ENCODE measurements at regions not wholly inside any gene's neighbourhood (a gene's known extent, or its start where the extent isn't known, plus 50 kb on each side); places are given as distances from the start of the nearest gene placed in this dataset.

- Mint-ChIP-seq H3K4me3 (ENCODE audit: unreplicated experiment) (no peak overlapping the region), H3K4me1 (ENCODE audit: unreplicated experiment) (peaks cover 4% of the 10 kb centered on the region), H3K27me3 (ENCODE audit: unreplicated experiment) (no peaks in the 10 kb centered on the region), H3K9me3 (ENCODE audit: unreplicated experiment) (no peaks in the 10 kb centered on the region), H3K36me3 (ENCODE audit: low read depth, unreplicated experiment) (no peaks in the 10 kb centered on the region), H3K27ac (ENCODE audit: unreplicated experiment) (no peak overlapping the region)
- TF ChIP-seq CTCF (IDR thresholded peaks at IDR 0.05; ENCODE audit: unreplicated experiment) = no peak
- no peak for DNase-seq (ENCODE audit: low spot score)
These were observed 148.0 kb downstream of the ANKRD7 start for GRCh38 chr7:118372530-118372929.

- Mint-ChIP-seq H3K27me3 (ENCODE audit: unreplicated experiment) (peaks cover 2% of the 10 kb centered on the region), H3K4me3 (ENCODE audit: unreplicated experiment) (no peak overlapping the region), H3K9me3 (ENCODE audit: unreplicated experiment) (no peaks in the 10 kb centered on the region), H3K36me3 (ENCODE audit: low read depth, unreplicated experiment) (no peaks in the 10 kb centered on the region), H3K27ac (ENCODE audit: unreplicated experiment) (no peak overlapping the region), H3K4me1 (ENCODE audit: unreplicated experiment) (no peaks in the 10 kb centered on the region)
- no peak for TF ChIP-seq CTCF (IDR thresholded peaks at IDR 0.05; ENCODE audit: unreplicated experiment)
- DNase-seq (ENCODE audit: low spot score) = no peak
These were observed 165.1 kb downstream of the ANKRD7 start for GRCh38 chr7:118389629-118390028.

GRCh38 chr7:118404211-118404610 lies 179.7 kb downstream of the ANKRD7 start:
- TF ChIP-seq CTCF (IDR thresholded peaks at IDR 0.05; ENCODE audit: unreplicated experiment) = no peak
- H3K27me3 Mint-ChIP-seq (ENCODE audit: unreplicated experiment) = no peaks in the 10 kb centered on the region
- no peak for DNase-seq (ENCODE audit: low spot score)
- no peak overlapping the region for H3K4me3 Mint-ChIP-seq (ENCODE audit: unreplicated experiment)
- H3K9me3 Mint-ChIP-seq (ENCODE audit: unreplicated experiment) = no peaks in the 10 kb centered on the region
- no peaks in the 10 kb centered on the region for H3K4me1 Mint-ChIP-seq (ENCODE audit: unreplicated experiment)
- no peak overlapping the region for H3K27ac Mint-ChIP-seq (ENCODE audit: unreplicated experiment)
- H3K36me3 Mint-ChIP-seq (ENCODE audit: low read depth, unreplicated experiment) = no peaks in the 10 kb centered on the region

GRCh38 chr7:118418433-118418832 lies 193.9 kb downstream of the ANKRD7 start:
- Mint-ChIP-seq H3K4me1 (ENCODE audit: unreplicated experiment) (no peaks in the 10 kb centered on the region), H3K9me3 (ENCODE audit: unreplicated experiment) (no peaks in the 10 kb centered on the region), H3K4me3 (ENCODE audit: unreplicated experiment) (no peak overlapping the region), H3K27me3 (ENCODE audit: unreplicated experiment) (no peaks in the 10 kb centered on the region), H3K27ac (ENCODE audit: unreplicated experiment) (no peak overlapping the region), H3K36me3 (ENCODE audit: low read depth, unreplicated experiment) (no peaks in the 10 kb centered on the region)
- no peak for DNase-seq (ENCODE audit: low spot score)
- no peak for TF ChIP-seq CTCF (IDR thresholded peaks at IDR 0.05; ENCODE audit: unreplicated experiment)

GRCh38 chr7:118420888-118421287 lies 196.4 kb downstream of the ANKRD7 start:
- no peaks in the 10 kb centered on the region for H3K36me3 Mint-ChIP-seq (ENCODE audit: low read depth, unreplicated experiment)
- no peaks in the 10 kb centered on the region for H3K27me3 Mint-ChIP-seq (ENCODE audit: unreplicated experiment)
- H3K27ac Mint-ChIP-seq (ENCODE audit: unreplicated experiment) = no peak overlapping the region
- no peak for TF ChIP-seq CTCF (IDR thresholded peaks at IDR 0.05; ENCODE audit: unreplicated experiment)
- H3K9me3 Mint-ChIP-seq (ENCODE audit: unreplicated experiment) = no peaks in the 10 kb centered on the region
- no peak for DNase-seq (ENCODE audit: low spot score)
- H3K4me3 Mint-ChIP-seq (ENCODE audit: unreplicated experiment) = no peak overlapping the region
- no peaks in the 10 kb centered on the region for H3K4me1 Mint-ChIP-seq (ENCODE audit: unreplicated experiment)
